PC-9 (cell line): ENCODE measurements at regions not wholly inside any gene's neighbourhood (a gene's known extent, or its start where the extent isn't known, plus 50 kb on each side); places are given as distances from the start of the nearest gene placed in this dataset.

Experiments
- BruUV-seq: library from RNA; stranded (reverse); fragments of 400-500 nt; replicated peaks from 2 replicates; lab custom pipeline; 2021; lab: Mats Ljungman, UMichigan
- CTCF ChIA-PET: fragments of 300-600 bp; sonication (Branson Sonifier 250); formaldehyde crosslinking; loops from one replicate; lab custom pipeline; 2022; ENCODE audit warnings: antibody characterized with exemption; lab: Charles Lee
- POLR2A ChIA-PET: fragments of 300-600 bp; sonication (Branson Sonifier 250); formaldehyde crosslinking; loops from one replicate; lab custom pipeline; 2022; ENCODE audit warnings: antibody characterized with exemption; ENCODE audit not compliant: unreplicated experiment; lab: Charles Lee
- DNase-seq, 2 experiments: peaks; one replicate each; pipeline versions ENCODE4 v3.0.0 to v3.0.0-alpha.2; 2015 to 2022; ENCODE audit warnings: mixed read lengths in 1 of 2
- H2AFZ ChIP-seq: fragments of 200-600 bp; sonication (generic); 2 replicates; pipeline ENCODE4 v1.8.1; 2017; ENCODE audit warnings: antibody characterized with exemption
- H3F3A ChIP-seq: fragments of 200-600 bp; sonication (generic); 2 replicates; pipeline ENCODE4 v1.8.1; 2017; ENCODE audit warnings: antibody characterized with exemption, mild to moderate bottlenecking, low read depth; ENCODE audit not compliant: insufficient read depth
- H3K27ac ChIP-seq: fragments of 200-600 bp; sonication (generic); 2 replicates; pipeline ENCODE4 v1.6.1; 2016; ENCODE audit warnings: mixed run types
- H3K27me3 ChIP-seq: fragments of 200-600 bp; sonication (generic); 2 replicates; pipeline ENCODE4 v1.6.1; 2016; ENCODE audit warnings: low read depth, mixed run types; ENCODE audit not compliant: insufficient read depth
- H3K36me3 ChIP-seq: fragments of 200-600 bp; sonication (generic); 2 replicates; pipeline ENCODE4 v1.6.1; 2016; ENCODE audit warnings: low read depth, mixed run types
- H3K4me1 ChIP-seq: fragments of 200-600 bp; sonication (generic); replicated peaks from 2 replicates; pipeline ENCODE4 v1.6.1; 2016; ENCODE audit warnings: mixed run types; ENCODE audit not compliant: insufficient read depth
- H3K4me2 ChIP-seq: fragments of 200-600 bp; sonication (generic); 2 replicates; pipeline ENCODE4 v1.6.1; 2017; ENCODE audit warnings: mixed run types
- H3K4me3 ChIP-seq: fragments of 200-600 bp; sonication (generic); 2 replicates; pipeline ENCODE4 v1.6.1; 2016; ENCODE audit warnings: mixed run types
- H3K79me2 ChIP-seq: fragments of 200-600 bp; sonication (generic); 2 replicates; pipeline ENCODE4 v1.6.1; 2017; ENCODE audit warnings: low read depth, mixed run types
- H3K9me2 ChIP-seq: fragments of 200-600 bp; sonication (generic); 2 replicates; pipeline ENCODE4 v1.8.1; 2017; ENCODE audit warnings: mild to moderate bottlenecking; ENCODE audit not compliant: insufficient read depth
- H3K9me3 ChIP-seq: fragments of 200-600 bp; sonication (generic); 2 replicates; pipeline ENCODE4 v1.8.1; 2016; ENCODE audit warnings: low read depth; ENCODE audit not compliant: insufficient read depth
- H4K20me1 ChIP-seq: fragments of 200-600 bp; sonication (generic); 2 replicates; pipeline ENCODE4 v1.8.1; 2017; ENCODE audit not compliant: insufficient read depth
- EZH2 ChIP-seq: fragments of 200-600 bp; sonication (generic); IDR thresholded peaks from 2 replicates; pipeline ENCODE4 v1.8.0; 2017; ENCODE audit warnings: antibody characterized with exemption, low read depth
- intact Hi-C: fragments of 100-400 bp; cut with micrococcal nuclease; formaldehyde crosslinking; loops from one replicate; pipeline ENCODE4 v1.10.0; 2022; ENCODE audit not compliant: unreplicated experiment
- TF ChIP-seq, protein P1 (sequence below): fragments of 200-600 bp; sonication (generic); conservative IDR thresholded peaks from 2 replicates; pipeline ENCODE4 v1.6.1; 2017; ENCODE audit warnings: mixed run types, antibody characterized with exemption, mild to moderate bottlenecking, moderate library complexity

GRCh38 chr10:90621577-90621976 is 236.3 kb downstream of the HTR7 start:
- no peak for DNase-seq
- H3K9me2 ChIP-seq, result no peaks in the 10 kb centered on the region
- TF ChIP-seq, protein P1, sequence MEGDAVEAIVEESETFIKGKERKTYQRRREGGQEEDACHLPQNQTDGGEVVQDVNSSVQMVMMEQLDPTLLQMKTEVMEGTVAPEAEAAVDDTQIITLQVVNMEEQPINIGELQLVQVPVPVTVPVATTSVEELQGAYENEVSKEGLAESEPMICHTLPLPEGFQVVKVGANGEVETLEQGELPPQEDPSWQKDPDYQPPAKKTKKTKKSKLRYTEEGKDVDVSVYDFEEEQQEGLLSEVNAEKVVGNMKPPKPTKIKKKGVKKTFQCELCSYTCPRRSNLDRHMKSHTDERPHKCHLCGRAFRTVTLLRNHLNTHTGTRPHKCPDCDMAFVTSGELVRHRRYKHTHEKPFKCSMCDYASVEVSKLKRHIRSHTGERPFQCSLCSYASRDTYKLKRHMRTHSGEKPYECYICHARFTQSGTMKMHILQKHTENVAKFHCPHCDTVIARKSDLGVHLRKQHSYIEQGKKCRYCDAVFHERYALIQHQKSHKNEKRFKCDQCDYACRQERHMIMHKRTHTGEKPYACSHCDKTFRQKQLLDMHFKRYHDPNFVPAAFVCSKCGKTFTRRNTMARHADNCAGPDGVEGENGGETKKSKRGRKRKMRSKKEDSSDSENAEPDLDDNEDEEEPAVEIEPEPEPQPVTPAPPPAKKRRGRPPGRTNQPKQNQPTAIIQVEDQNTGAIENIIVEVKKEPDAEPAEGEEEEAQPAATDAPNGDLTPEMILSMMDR, result no peak
- no peak for TF ChIP-seq EZH2
- intact Hi-C loops, result no loop called here
- no peaks in the 10 kb centered on the region for H3K9me3 ChIP-seq
- BruUV-seq, result no TSS peak
- POLR2A ChIA-PET, result interaction anchor here (0.5 kb wide), 1 partner anchor 880 kb away, joined by 6 read pairs; no protein-coding TSS in a partner anchor
- no peaks in the 10 kb centered on the region for H3K79me2 ChIP-seq
- H4K20me1 ChIP-seq, result no peaks in the 10 kb centered on the region
- no peak overlapping the region for H2AFZ ChIP-seq
- CTCF ChIA-PET, result no interaction called here
- H3K4me2 ChIP-seq, result no peak overlapping the region
- no peaks in the 10 kb centered on the region for H3K4me1 ChIP-seq
- no peaks in the 10 kb centered on the region for H3F3A ChIP-seq
- no peak overlapping the region for H3K4me3 ChIP-seq
- no peak overlapping the region for H3K27ac ChIP-seq
- no peaks in the 10 kb centered on the region for H3K36me3 ChIP-seq
- no peaks in the 10 kb centered on the region for H3K27me3 ChIP-seq

GRCh38 chr10:90635111-90635765 is 222.6 kb downstream of the HTR7 start:
- DNase-seq, result no peak
- Histone ChIP-seq H3K9me2 (no peaks in the 10 kb centered on the region), H3K9me3 (no peaks in the 10 kb centered on the region), H3K4me1 (no peaks in the 10 kb centered on the region), H3F3A (no peaks in the 10 kb centered on the region), H3K4me3 (no peak overlapping the region), H3K27ac (no peak overlapping the region), H3K79me2 (no peaks in the 10 kb centered on the region), H3K27me3 (no peaks in the 10 kb centered on the region), H3K36me3 (no peaks in the 10 kb centered on the region), H2AFZ (no peak overlapping the region), H4K20me1 (no peaks in the 10 kb centered on the region), H3K4me2 (no peak overlapping the region)
- BruUV-seq, result no TSS peak
- TF ChIP-seq EZH2, result no peak
- TF ChIP-seq, protein P1, result no peak
- ChIA-PET CTCF (no interaction called here), POLR2A (no interaction called here)
- intact Hi-C loops, result no loop called here

DNA sequence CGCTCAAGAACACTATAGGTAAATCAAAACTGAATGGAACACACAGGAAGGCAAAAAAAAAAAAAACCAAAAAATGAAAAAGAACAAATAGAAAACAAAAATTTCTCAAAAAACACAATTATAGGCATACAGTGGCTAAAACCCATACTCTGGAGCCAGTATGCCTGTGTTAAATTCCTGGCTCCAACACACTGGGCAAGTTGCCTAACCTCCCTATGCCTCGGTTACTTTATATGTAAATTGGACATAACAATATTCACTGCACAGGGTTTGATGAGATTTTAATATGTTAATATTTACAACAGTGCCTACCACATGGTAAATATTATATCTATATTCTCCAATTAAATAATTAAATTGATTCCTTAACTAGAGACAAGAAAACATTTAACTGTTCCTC is 217.1 kb downstream of the HTR7 start:
- Histone ChIP-seq H4K20me1 (no peaks in the 10 kb centered on the region), H3K79me2 (no peaks in the 10 kb centered on the region), H2AFZ (no peak overlapping the region), H3K9me2 (no peaks in the 10 kb centered on the region; the same call in 1 of the 2 replicates), H3K4me2 (no peak overlapping the region), H3K9me3 (no peaks in the 10 kb centered on the region), H3K36me3 (no peaks in the 10 kb centered on the region), H3K4me1 (no peaks in the 10 kb centered on the region), H3K27ac (no peak overlapping the region), H3K4me3 (no peak overlapping the region), H3F3A (no peaks in the 10 kb centered on the region), H3K27me3 (no peaks in the 10 kb centered on the region)
- POLR2A ChIA-PET, result no interaction called here
- intact Hi-C loops, result no loop called here
- TF ChIP-seq EZH2, result no peak
- TF ChIP-seq, protein P1, result no peak
- CTCF ChIA-PET, result no interaction called here
- no peak for DNase-seq
- no TSS peak for BruUV-seq
